Fibroblast of lung (primary cell): ENCODE measurements at regions not wholly inside any gene's neighbourhood (a gene's known extent, or its start where the extent isn't known, plus 50 kb on each side); places are given as distances from the start of the nearest gene placed in this dataset.
A peak's percentile ranks its signal among the peaks of the same experiment; 100 is the strongest.

Source experiments
- DNase-seq, 2 donors: peaks; one replicate each; pipeline versions ENCODE4 v3.0.0 to v3.0.0-alpha.2; 2010; ENCODE audit warnings: low read depth in 2 of 2
- H2AFZ ChIP-seq: 2 replicates; pipeline ENCODE4 v1.5.1; 2012; ENCODE audit warnings: low read length, control low read depth, inconsistent platforms
- H3K27ac ChIP-seq: 2 replicates; pipeline ENCODE4 v1.5.1; 2011; ENCODE audit warnings: low read length, control low read depth; ENCODE audit not compliant: insufficient read depth
- H3K27me3 ChIP-seq: 2 replicates; pipeline ENCODE4 v1.5.1; 2011; ENCODE audit warnings: mild to moderate bottlenecking, low read length; ENCODE audit not compliant: control insufficient read depth, insufficient read depth
- H3K36me3 ChIP-seq: 2 replicates; pipeline ENCODE4 v1.5.1; 2011; ENCODE audit warnings: low read length; ENCODE audit not compliant: control insufficient read depth, insufficient read depth
- H3K4me1 ChIP-seq: 2 replicates; pipeline ENCODE4 v1.5.1; 2011; ENCODE audit warnings: low read length; ENCODE audit not compliant: control insufficient read depth, insufficient read depth; ENCODE audit errors: extremely low read depth
- H3K4me2 ChIP-seq: 2 replicates; pipeline ENCODE4 v1.5.1; 2011; ENCODE audit warnings: low read length, control low read depth; ENCODE audit not compliant: insufficient read depth; ENCODE audit errors: extremely low read depth
- H3K4me3 ChIP-seq, 4 experiments: fragments of 200-600 bp in 1 of 4; sonication (generic) in 1 of 4; replicated peaks in 1 of 4; 2 replicates each; pipeline ENCODE4 v1.5.1; 2011 to 2016; ENCODE audit warnings: low read length in 4 of 4, low read depth in 3 of 4, mild to moderate bottlenecking in 3 of 4, control low read depth in 2 of 4, inconsistent platforms in 1 of 4, mixed read lengths in 1 of 4; ENCODE audit not compliant: insufficient read depth in 1 of 4; ENCODE audit errors: control extremely low read depth in 1 of 4
- H3K79me2 ChIP-seq: 2 replicates; pipeline ENCODE4 v1.5.1; 2012; ENCODE audit warnings: mild to moderate bottlenecking, low read length, inconsistent platforms; ENCODE audit not compliant: control insufficient read depth, insufficient read depth
- H3K9ac ChIP-seq: 2 replicates; pipeline ENCODE4 v1.5.1; 2011; ENCODE audit warnings: mild to moderate bottlenecking, low read length, control low read depth; ENCODE audit not compliant: insufficient read depth
- H3K9me3 ChIP-seq: 2 replicates; pipeline ENCODE4 v1.5.1; 2012; ENCODE audit warnings: low read depth, low read length; ENCODE audit not compliant: control insufficient read depth, insufficient read depth
- H4K20me1 ChIP-seq: 2 replicates; pipeline ENCODE4 v1.5.1; 2011; ENCODE audit warnings: low read length; ENCODE audit not compliant: control insufficient read depth, insufficient read depth; ENCODE audit errors: extremely low read depth
- CTCF ChIP-seq, 2 donors: IDR thresholded peaks in 1 of 2; conservative IDR thresholded peaks in 1 of 2; 1 replicate in 1 of 2; 2 replicates in 1 of 2; pipeline ENCODE4 v1.5.1; 2011 to 2012; ENCODE audit warnings: low read length in 2 of 2, control low read depth in 1 of 2, inconsistent platforms in 1 of 2, low read depth in 1 of 2, mild to moderate bottlenecking in 1 of 2
- EZH2 ChIP-seq: IDR thresholded peaks from 2 replicates; pipeline ENCODE4 v1.5.1; 2012; ENCODE audit warnings: low read length, control low read depth, mild to moderate bottlenecking; ENCODE audit errors: missing control alignments

- no peaks in the 10 kb centered on the region for H4K20me1 ChIP-seq
- H3K4me2 ChIP-seq = no peak overlapping the region
- no peaks in the 10 kb centered on the region for H3K36me3 ChIP-seq
- H3K79me2 ChIP-seq = no peaks in the 10 kb centered on the region
- TF ChIP-seq CTCF (conservative IDR thresholded peaks at IDR 0.05 in 1 of 2, IDR thresholded peaks at IDR 0.05 in 1 of 2; ENCODE audit: low read depth in 1 of 2, low read length in 2 of 2) = no peak
- TF ChIP-seq EZH2 = no peak
- no peak for DNase-seq
- no peak overlapping the region for H3K4me3 ChIP-seq
- no peak overlapping the region for H2AFZ ChIP-seq
- no peaks in the 10 kb centered on the region for H3K9me3 ChIP-seq
- H3K27me3 ChIP-seq = no peaks in the 10 kb centered on the region
- no peak overlapping the region for H3K27ac ChIP-seq
- no peak overlapping the region for H3K9ac ChIP-seq
- H3K4me1 ChIP-seq = no peaks in the 10 kb centered on the region
Observed at GRCh38 chr6:4470698-4471210, 305.4 kb upstream of the CDYL start.

DNA sequence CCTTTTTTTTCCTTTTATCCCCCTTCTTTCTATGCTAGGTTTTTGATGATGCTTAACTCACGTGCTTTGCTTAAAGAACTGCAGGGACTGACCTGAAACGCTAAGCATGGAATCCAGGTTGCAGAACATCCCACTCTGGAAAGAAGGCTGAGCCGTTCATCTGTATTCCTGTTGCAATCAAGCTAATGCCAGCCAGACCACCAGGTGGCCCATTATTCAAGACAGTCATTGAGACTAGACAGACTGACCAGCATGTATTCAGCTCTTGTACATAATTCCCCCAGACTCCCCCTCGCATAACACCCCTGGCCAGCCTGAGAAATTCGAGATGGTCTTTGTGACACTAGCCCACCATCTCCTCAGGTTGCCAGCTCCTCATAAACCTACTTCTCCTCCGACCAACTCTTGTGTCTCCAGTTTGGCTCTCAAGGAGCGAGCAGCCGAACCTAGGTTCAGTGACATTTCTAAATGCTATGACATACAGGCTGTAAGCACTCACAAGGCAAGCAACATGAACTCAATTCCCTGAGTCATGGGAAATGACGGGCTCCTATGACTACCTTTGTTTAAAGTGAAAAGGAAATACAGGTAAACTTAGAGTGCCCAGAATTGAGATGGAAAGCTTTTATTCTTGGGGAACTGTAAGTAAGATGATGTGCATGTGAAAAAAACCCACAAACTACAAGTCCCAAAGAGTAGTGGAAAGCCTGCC is 309.3 kb upstream of the CDYL start:
- no peak overlapping the region for H3K27ac ChIP-seq
- no peak overlapping the region for H3K9ac ChIP-seq
- H3K4me2 ChIP-seq = no peak overlapping the region
- TF ChIP-seq EZH2 (no peak), CTCF (conservative IDR thresholded peaks at IDR 0.05 in 1 of 2, IDR thresholded peaks at IDR 0.05 in 1 of 2; ENCODE audit: low read depth in 1 of 2, low read length in 2 of 2) (no peak)
- H3K9me3 ChIP-seq = no peaks in the 10 kb centered on the region
- H4K20me1 ChIP-seq = no peaks in the 10 kb centered on the region
- no peak overlapping the region for H2AFZ ChIP-seq
- no peaks in the 10 kb centered on the region for H3K4me1 ChIP-seq
- H3K27me3 ChIP-seq = no peaks in the 10 kb centered on the region
- DNase-seq = peak; percentile 19 to 40
- no peaks in the 10 kb centered on the region for H3K36me3 ChIP-seq
- no peak overlapping the region for H3K4me3 ChIP-seq
- H3K79me2 ChIP-seq = no peaks in the 10 kb centered on the region

DNA sequence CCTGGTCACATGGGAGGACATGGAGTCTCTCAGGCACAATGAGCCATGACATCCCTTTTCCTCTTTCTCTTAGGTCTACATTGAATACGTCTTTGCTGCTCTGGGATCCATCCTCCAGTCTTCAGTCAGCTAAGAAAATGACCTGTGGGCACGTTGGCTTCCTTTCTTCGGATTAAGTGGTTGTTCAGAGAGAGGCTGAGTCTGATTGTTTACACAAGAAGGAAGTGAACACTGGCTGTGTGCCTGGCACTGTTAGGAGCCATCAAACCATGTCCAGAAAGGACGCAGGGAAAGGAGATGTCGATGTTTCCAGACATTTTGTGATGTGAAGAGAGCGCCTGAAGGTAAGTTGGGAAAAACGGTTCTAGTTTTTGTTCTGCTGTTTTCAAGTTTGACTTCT is 309.9 kb upstream of the CDYL start:
- Histone ChIP-seq H3K9ac (no peak overlapping the region), H3K36me3 (no peaks in the 10 kb centered on the region), H3K79me2 (no peaks in the 10 kb centered on the region), H3K4me3 (no peak overlapping the region), H3K4me1 (no peaks in the 10 kb centered on the region), H3K4me2 (no peak overlapping the region), H4K20me1 (no peaks in the 10 kb centered on the region), H3K9me3 (no peaks in the 10 kb centered on the region), H3K27me3 (no peaks in the 10 kb centered on the region), H2AFZ (peak overlapping the region; percentile 6), H3K27ac (no peak overlapping the region)
- TF ChIP-seq CTCF (conservative IDR thresholded peaks at IDR 0.05 in 1 of 2, IDR thresholded peaks at IDR 0.05 in 1 of 2; ENCODE audit: low read depth in 1 of 2, low read length in 2 of 2) (no peak), EZH2 (no peak)
- DNase-seq = peak; percentile 53 to 60
